Natural killer cell (primary cell): ENCODE measurements at regions not wholly inside any gene's neighbourhood (a gene's known extent, or its start where the extent isn't known, plus 50 kb on each side); places are given as distances from the start of the nearest gene placed in this dataset.

Experiments
- ATAC-seq, 3 donors: fragments of 150-1000 bp in 2 of 3; fragments of 200-7000 bp in 1 of 3; cut with Tn5 transposase; 1 replicate in 1 of 3; 2 replicates in 2 of 3; pipeline ENCODE4 v1.10.0; 2021; ENCODE audit warnings: mild to moderate bottlenecking in 2 of 3, moderate library complexity in 2 of 3
- DNase-seq, 2 donors: peaks; one replicate each; pipeline versions ENCODE4 v3.0.0 to v3.0.0-alpha.2; 2013 to 2021; ENCODE audit warnings: mixed read lengths in 1 of 2
- H3K27ac ChIP-seq: one replicate; pipeline ENCODE4 v1.5.1; 2013; ENCODE audit warnings: mild to moderate bottlenecking, low read length
- H3K27me3 ChIP-seq: one replicate; pipeline ENCODE4 v1.6.1; 2013; ENCODE audit warnings: low read length; ENCODE audit not compliant: control insufficient read depth, insufficient read depth
- H3K36me3 ChIP-seq: one replicate; pipeline ENCODE4 v1.6.1; 2013; ENCODE audit warnings: low read length; ENCODE audit not compliant: control insufficient read depth, insufficient read depth
- H3K4me1 ChIP-seq: one replicate; pipeline ENCODE4 v1.6.1; 2013; ENCODE audit warnings: low read length; ENCODE audit not compliant: control insufficient read depth, insufficient read depth
- H3K4me3 ChIP-seq: one replicate; pipeline ENCODE4 v1.5.1; 2013; ENCODE audit warnings: low read length
- H3K9me3 ChIP-seq: one replicate; pipeline ENCODE4 v1.6.1; 2013; ENCODE audit warnings: low read length; ENCODE audit not compliant: control insufficient read depth, insufficient read depth
- H3K27ac Mint-ChIP-seq, 2 donors: one replicate each; pipeline ENCODE4 v1.8.0; 2022; ENCODE audit warnings: mild to moderate bottlenecking in 2 of 2, mixed read lengths in 2 of 2, moderate library complexity in 1 of 2
- H3K27me3 Mint-ChIP-seq, 2 donors: one replicate each; pipeline ENCODE4 v1.8.0; 2022; ENCODE audit warnings: low read depth in 2 of 2, mixed read lengths in 2 of 2
- H3K36me3 Mint-ChIP-seq: one replicate; pipeline ENCODE4 v1.8.0; 2022; ENCODE audit warnings: mixed read lengths
- H3K4me1 Mint-ChIP-seq, 2 donors: one replicate each; pipeline ENCODE4 v1.8.0; 2022; ENCODE audit warnings: mixed read lengths in 2 of 2
- H3K4me3 Mint-ChIP-seq: one replicate; pipeline ENCODE4 v1.8.0; 2022; ENCODE audit warnings: mild to moderate bottlenecking, moderate library complexity, mixed read lengths
- H3K9me3 Mint-ChIP-seq, 2 donors: one replicate each; pipeline ENCODE4 v1.8.0; 2022; ENCODE audit warnings: mixed read lengths in 2 of 2
- CTCF ChIP-seq: fragments of 200-600 bp; IDR thresholded peaks from one replicate; pipeline ENCODE4 v1.8.0; 2022; ENCODE audit warnings: antibody characterized with exemption
- WGBS: methylation state at CpG from one replicate; pipeline ENCODE4 v1.1.7; 2013; ENCODE audit warnings: missing lambda C conversion rate; ENCODE audit not compliant: insufficient coverage; 5-methylcytosine and 5-hydroxymethylcytosine counted together
- intact Hi-C: fragments of 100-400 bp; cut with micrococcal nuclease; formaldehyde crosslinking; loops from one replicate; pipeline ENCODE4 v1.14.2; 2022

GRCh38 chr6:37560737-37561103 lies 61.0 kb upstream of the CCDC167 start:
- no peaks in the 10 kb centered on the region for H3K36me3 ChIP-seq
- peaks cover 20 to 41% of the 10 kb centered on the region in 2 donors for H3K27me3 Mint-ChIP-seq
- intact Hi-C loops = no loop called here
- no peak overlapping the region for H3K4me3 ChIP-seq
- H3K4me1 Mint-ChIP-seq = peaks cover 0 to 13% of the 10 kb centered on the region in 2 donors
- 98% methylated on average over 2 of the region's 3 CpGs for WGBS
- peaks cover 3% of the 10 kb centered on the region for H3K27me3 ChIP-seq
- DNase-seq = no peak
- no peaks in the 10 kb centered on the region for H3K9me3 ChIP-seq
- no peak for TF ChIP-seq CTCF
- H3K27ac Mint-ChIP-seq = no peak overlapping the region
- no peaks in the 10 kb centered on the region for H3K36me3 Mint-ChIP-seq
- H3K9me3 Mint-ChIP-seq = no peaks in the 10 kb centered on the region
- H3K4me3 Mint-ChIP-seq = no peak overlapping the region
- ATAC-seq = no peak
- H3K4me1 ChIP-seq = peaks cover 25% of the 10 kb centered on the region
- H3K27ac ChIP-seq = no peak overlapping the region

DNA sequence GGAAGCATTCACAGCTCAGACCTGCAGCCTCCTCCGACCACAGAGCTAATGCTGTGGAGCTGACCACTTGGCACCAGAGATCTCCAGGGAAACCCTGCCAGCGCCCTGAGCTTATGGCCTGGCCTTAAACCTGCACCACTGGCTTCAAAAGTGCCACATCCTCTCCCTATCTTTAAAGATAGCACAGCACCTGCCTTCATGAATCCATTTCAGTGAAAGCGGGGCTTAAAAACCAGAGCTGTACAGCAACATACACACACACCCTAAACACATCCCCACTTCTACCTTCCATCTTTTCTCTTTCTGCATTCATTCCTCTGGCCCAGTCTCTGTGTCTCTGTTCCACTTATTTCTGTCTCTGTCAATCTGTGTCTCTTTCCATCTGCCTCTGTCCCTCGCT lies 59.8 kb upstream of the CCDC167 start:
- H3K36me3 ChIP-seq = no peaks in the 10 kb centered on the region
- peak in 1 of 2 donors; percentile 35 for DNase-seq

GRCh38 chr6:37559050-37559449 lies 59.4 kb upstream of the CCDC167 start:
- H3K4me1 Mint-ChIP-seq = peaks cover 0 to 20% of the 10 kb centered on the region in 2 donors
- Histone ChIP-seq H3K36me3 (no peaks in the 10 kb centered on the region), H3K9me3 (no peaks in the 10 kb centered on the region), H3K27me3 (no peaks in the 10 kb centered on the region), H3K27ac (no peak overlapping the region), H3K4me1 (peaks cover 30% of the 10 kb centered on the region), H3K4me3 (no peak overlapping the region)
- intact Hi-C loops = no loop called here
- peak in 1 of 3 donors; percentile 21 for ATAC-seq
- H3K4me3 Mint-ChIP-seq = no peak overlapping the region
- no peaks in the 10 kb centered on the region for H3K36me3 Mint-ChIP-seq
- peak in 1 of 2 donors; percentile 43 for DNase-seq
- TF ChIP-seq CTCF = no peak
- WGBS = 38% methylated on average over 3 of the region's 6 CpGs
- no peak overlapping the region for H3K27ac Mint-ChIP-seq
- H3K9me3 Mint-ChIP-seq = no peaks in the 10 kb centered on the region
- peaks cover 14 to 29% of the 10 kb centered on the region in 2 donors for H3K27me3 Mint-ChIP-seq

More for the DNA sequence above, 59.8 kb upstream of the CCDC167 start:
- H3K4me3 Mint-ChIP-seq = no peak overlapping the region
- intact Hi-C loops = no loop called here
- H3K9me3 ChIP-seq = no peaks in the 10 kb centered on the region
- TF ChIP-seq CTCF = no peak
- H3K36me3 Mint-ChIP-seq = no peaks in the 10 kb centered on the region
- ATAC-seq = no peak
- 64% methylated on average over 4 of the region's 4 CpGs for WGBS
- H3K27me3 ChIP-seq = no peaks in the 10 kb centered on the region
- H3K27me3 Mint-ChIP-seq = peaks cover 18 to 34% of the 10 kb centered on the region in 2 donors
- H3K4me1 ChIP-seq = peaks cover 25% of the 10 kb centered on the region
- peaks cover 0 to 18% of the 10 kb centered on the region in 2 donors for H3K4me1 Mint-ChIP-seq
- peak overlapping the region in 1 of 2 donors; percentile 6 for H3K27ac Mint-ChIP-seq
- H3K27ac ChIP-seq = no peak overlapping the region
- H3K4me3 ChIP-seq = no peak overlapping the region
- H3K9me3 Mint-ChIP-seq = no peaks in the 10 kb centered on the region

DNA sequence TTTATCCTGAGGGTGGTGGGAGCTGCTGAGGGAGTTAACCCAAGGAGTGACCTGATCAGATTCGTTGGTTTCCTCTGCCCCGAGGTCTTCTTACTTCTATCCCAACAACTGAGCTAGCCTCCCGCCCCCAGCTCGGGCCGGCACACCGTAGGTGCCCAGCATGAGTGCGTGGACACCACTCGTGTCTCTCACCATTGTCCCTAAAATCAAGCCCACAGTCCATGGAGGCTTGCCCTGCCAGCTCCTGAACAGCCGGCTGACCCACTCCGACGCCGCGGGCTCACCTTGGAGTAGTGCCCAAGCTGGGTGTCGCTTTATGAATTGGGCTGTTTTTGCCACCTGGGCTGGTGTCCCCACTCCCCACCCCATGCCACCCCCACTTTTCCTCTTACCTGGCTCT lies 59.0 kb upstream of the CCDC167 start:
- Histone ChIP-seq H3K9me3 (no peaks in the 10 kb centered on the region), H3K27ac (no peak overlapping the region), H3K27me3 (no peaks in the 10 kb centered on the region), H3K36me3 (no peaks in the 10 kb centered on the region), H3K4me3 (no peak overlapping the region), H3K4me1 (peaks cover 34% of the 10 kb centered on the region)
- Mint-ChIP-seq H3K4me1 (peaks cover under 1 to 24% of the 10 kb centered on the region in 2 donors), H3K36me3 (no peaks in the 10 kb centered on the region), H3K27me3 (peaks cover 12 to 26% of the 10 kb centered on the region in 2 donors), H3K27ac (no peak overlapping the region), H3K4me3 (no peak overlapping the region), H3K9me3 (no peaks in the 10 kb centered on the region)
- 94% methylated on average over 14 of the region's 14 CpGs for WGBS
- DNase-seq = no peak
- ATAC-seq = no peak
- TF ChIP-seq CTCF = no peak
- intact Hi-C loops = no loop called here
